HG02798 (cell line): ENCODE measurements at regions not wholly inside any gene's neighbourhood (a gene's known extent, or its start where the extent isn't known, plus 50 kb on each side); places are given as distances from the start of the nearest gene placed in this dataset.
"Not testable (repeated sequence)": the region's sequence is repeated elsewhere in the genome, so short reads cannot be mapped to it uniquely, and the experiment has no call there.

ENCODE experiments used
- ATAC-seq: cut with Tn5 transposase; IDR thresholded peaks from one replicate; pipeline ENCODE4 v1.9.1; 2021; ENCODE audit warnings: mild to moderate bottlenecking; ENCODE audit not compliant: unreplicated experiment, poor library complexity

GRCh38 chr1:227508431-227508830, 54.9 kb upstream of the ZNF678 start:
- ATAC-seq = no peak

- ATAC-seq = not testable (repeated sequence)
Measured at GRCh38 chr1:227506490-227507393, 56.6 kb upstream of the ZNF678 start.

DNA sequence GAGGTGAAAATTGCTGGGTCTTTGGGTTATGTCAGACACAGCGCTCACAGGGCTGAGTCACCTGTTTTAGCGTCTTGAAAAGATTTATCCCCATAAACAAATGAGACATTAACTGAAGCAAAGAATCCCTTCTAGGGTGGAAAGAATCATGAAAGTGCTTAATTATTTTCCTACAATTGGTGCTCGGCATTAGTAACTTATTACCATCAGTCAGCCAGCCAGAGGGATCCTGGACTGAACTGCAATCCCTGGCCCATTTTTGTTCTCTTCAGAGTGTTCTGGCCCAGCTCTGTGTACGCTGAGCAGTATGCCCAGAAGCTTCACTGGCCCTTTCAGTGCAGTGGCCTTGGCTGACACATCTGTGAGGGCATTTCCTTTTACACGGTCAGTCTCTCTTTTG, 67.3 kb upstream of the ZNF678 start:
- not testable (repeated sequence) for ATAC-seq

- not testable (repeated sequence) for ATAC-seq
Measured at GRCh38 chr1:227493863-227494551, 69.3 kb upstream of the ZNF678 start.

DNA sequence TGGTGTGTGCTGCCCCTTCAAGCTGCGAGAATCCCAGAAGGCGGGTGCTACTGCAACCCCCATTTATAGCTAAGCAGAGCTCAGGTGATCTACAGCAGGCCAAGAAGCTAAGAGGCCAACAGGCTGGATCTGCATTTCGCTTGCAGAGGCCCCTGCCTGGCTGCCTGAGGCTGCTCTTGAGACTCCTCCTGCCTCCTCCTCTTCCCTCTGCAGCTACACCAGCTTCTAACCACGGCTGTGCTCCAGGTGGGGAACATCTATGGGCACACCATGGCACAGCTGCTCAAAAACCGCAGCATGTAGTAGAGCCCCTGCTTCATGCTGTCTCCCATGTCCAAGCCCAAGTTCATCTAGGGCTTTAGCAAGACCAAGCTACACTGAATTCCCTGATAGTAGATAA, 72.9 kb upstream of the ZNF678 start:
- no peak for ATAC-seq

GRCh38 chr1:227490001-227490400, 73.4 kb upstream of the ZNF678 start:
- ATAC-seq = no peak

DNA sequence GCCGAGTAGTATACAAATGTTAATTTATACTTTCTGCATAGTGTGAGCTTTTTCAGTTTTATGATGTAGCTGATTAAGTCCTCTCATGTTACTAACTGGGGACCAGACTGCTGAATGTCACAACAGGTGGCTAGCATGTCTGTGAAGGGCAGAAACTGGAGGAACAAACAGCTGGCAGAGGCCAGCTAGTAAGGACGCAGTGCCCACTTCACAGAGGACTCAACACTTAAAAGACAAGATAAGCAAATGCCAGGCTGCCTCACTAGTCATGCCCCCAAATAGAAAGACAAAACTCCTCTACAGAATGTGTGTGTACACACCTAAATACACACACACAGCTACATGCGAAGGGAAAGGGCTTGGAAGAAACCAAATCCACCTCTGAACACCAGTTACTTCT, 73.8 kb upstream of the ZNF678 start:
- ATAC-seq = no peak

DNA sequence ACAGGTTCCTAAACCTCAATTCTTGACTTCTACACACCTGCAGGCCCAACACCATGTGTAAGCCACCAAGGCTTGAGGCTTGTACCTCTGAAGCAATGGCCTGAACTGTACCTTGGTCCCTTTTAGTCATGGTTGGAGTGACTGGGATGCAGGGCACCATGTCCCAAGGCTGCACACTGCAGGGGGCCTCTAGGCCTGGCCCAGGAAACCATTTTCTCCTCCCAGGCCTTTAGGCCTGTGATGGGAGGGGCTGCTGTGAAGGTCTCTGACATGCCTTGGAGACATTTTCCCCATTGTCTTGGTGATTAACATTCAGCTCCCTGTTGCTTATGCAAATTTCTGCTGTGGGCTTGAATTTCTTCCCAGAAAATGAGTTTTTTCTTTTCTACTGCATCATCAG, 75.8 kb upstream of the ZNF678 start:
- no peak for ATAC-seq

DNA sequence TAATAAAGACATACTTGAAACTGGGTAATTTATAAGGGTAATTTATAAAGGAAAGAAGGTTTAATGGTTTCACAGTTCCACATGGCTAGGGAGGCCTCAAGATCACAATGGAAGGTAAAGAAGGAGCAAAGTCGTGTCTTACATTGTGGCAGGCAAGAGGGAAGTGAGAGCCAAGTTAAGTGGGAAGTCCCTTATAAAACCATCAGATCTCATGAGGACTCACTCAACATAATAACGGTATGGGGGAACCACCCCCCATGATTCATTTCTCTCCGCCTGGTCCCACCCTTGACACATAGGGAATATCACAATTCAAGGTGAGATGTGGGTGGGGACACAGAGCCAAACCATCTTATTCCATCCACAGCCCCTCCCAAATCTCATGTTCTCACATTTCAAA, 76.8 kb upstream of the ZNF678 start:
- ATAC-seq = no peak

GRCh38 chr1:227482023-227482299, 81.4 kb upstream of the ZNF678 start:
- no peak for ATAC-seq

DNA sequence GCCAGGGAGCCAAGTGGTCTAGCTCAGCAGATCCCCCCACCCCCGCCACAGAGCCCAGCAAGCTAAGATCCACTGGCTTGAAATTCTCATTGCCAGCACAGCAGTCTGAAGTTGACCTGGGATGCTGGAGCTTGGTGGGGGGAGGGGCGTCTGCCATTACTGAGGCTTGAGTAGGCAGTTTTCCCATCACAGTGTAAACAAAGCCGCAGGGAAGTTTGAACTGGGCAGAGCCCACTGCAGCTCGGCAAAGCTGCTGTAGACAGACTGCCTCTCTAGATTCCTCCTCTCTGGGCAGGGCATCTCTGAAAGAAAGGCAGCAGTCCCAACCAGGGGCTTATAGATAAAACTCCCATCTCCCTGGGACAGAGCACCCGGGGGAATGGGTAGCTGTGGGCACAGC, 89.3 kb upstream of the ZNF678 start:
- ATAC-seq = not testable (repeated sequence)

GRCh38 chr1:227472772-227473171, 90.6 kb upstream of the ZNF678 start:
- no peak for ATAC-seq

GRCh38 chr1:227470688-227471087, 92.7 kb upstream of the ZNF678 start:
- ATAC-seq = no peak

- no peak for ATAC-seq
Measured at GRCh38 chr1:227469708-227470107, 93.6 kb upstream of the ZNF678 start.

DNA sequence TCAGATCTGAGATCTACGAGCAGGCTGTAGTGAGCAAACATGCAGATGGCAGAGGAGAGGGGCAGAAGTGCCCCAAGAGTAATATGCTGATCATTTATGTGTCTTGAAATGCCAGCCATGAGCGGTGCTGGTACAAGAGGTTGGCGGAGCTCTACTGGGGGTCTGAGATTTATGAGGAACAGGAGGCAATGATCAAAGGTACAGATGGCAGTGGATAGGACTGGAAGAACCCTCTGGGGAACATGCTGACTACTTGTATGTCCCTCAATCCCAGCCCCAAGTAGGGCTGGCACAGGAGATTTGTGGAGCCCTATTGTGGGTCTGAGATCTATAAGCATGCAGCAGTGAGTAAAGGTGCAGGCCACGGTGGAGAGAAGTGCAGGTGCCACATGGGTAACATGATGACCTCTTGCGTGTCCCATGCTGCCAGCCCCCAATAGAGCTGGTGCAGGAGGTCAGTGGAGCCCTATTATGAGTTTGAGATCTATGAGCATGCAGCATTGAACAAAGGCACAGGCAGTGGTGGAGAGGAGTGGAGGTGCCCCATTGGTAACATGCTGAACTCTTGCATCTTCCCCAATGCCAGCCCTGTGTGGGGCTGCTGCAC, 97.2 kb upstream of the ZNF678 start:
- ATAC-seq = no peak

GRCh38 chr1:227465256-227465655, 98.1 kb upstream of the ZNF678 start:
- no peak for ATAC-seq

DNA sequence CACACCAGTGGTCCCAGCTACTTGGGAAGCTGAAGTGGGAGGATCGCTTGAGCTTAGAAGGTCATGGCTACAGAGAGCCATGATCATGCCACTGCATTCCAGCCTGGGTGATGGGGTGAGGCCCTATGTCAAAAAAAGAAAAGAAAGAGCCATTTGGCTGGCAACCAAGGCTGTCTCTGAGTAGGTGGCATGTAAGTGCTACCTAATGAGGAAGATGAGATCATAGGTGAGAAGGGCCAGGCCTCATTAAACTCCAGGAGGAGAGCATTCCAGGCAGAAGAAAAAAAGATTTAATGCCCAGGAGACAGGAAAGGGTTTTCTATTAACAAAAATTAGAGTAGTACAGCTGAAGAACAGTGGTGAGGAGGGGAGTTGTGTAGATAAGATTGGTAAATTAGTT, 103.4 kb upstream of the ZNF678 start:
- ATAC-seq = no peak

DNA sequence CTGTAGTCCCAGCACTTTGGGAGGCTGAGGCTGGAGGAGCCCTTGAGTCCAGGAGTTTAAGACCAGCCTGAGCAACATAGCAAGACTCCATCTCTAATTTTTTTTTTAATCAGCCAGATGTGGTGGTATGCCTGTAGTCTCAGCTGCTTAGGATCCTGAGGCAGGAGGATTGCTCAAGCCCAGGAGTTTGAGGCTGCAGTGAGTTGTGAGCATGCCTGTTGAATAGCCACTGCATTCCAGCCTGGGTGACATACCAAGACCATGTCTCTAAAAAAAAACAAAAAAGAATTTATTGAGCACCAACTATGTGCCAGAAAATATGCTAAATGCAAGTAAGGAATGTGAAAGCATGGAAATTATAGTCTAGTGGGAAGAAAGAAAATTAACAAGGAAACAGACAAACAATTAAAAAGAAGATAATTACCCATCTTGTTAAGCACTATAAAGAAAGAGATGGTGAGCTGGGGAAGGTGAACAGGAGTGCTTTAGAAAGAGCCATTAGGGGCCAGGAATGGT, 104.0 kb upstream of the ZNF678 start:
- no peak for ATAC-seq

DNA sequence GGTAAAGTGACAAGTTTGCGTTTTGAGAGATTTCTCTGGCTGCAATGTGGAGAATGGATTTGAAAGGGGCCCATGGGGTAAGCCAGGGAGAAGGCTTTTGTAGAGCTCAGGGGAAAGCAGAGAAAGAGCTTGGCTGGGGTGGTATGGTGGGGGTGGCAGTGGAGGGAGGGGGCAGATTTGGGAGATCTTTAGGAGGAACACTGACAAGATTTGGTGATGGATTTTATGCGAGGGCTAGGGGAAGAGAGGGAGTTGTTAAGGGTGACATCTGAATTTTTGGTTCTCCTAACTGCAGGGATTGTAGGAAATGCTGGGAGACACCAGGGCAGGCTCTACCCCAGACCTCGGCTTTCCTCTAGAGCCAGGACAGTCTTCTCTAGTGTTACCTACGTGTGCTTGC, 108.7 kb upstream of the ZNF678 start:
- no peak for ATAC-seq

- ATAC-seq = no peak
Measured at GRCh38 chr1:227453631-227454355, 109.6 kb upstream of the ZNF678 start.

DNA sequence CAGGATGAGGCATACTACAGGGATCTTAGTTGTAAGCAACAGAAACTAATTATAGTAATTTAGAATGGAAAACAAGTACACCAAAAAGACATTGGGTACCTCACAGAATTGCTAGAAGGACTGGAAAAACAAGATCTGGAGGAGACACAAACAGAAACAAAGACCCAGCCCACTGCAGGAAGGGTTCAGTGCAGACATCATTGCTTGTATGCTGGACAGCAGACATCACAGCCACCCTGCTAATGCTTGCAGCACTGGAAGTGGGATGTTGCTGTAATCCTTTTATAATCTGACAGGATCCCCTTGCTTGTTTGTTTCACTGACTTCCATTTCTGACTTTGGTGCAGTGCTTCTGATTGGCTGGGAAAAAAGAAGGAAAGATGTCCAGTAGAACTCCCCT, 111.4 kb upstream of the ZNF678 start:
- ATAC-seq = no peak
